ENCODE measurements at regions not wholly inside any gene's neighbourhood (a gene's known extent, or its start where the extent isn't known, plus 50 kb on each side); places are given as distances from the start of the nearest gene placed in this dataset.

- Histone ChIP-seq H3K36me3 (ENCODE audit: control insufficient read depth, insufficient read depth, low read length) (no peaks in the 10 kb centered on the region), H2BK20ac (ENCODE audit: low read depth, low read length) (no peak overlapping the region; the same call in 1 of the 2 replicates), H3K14ac (replicated peaks; ENCODE audit: low read depth, low read length) (no peak overlapping the region), H2AK5ac (ENCODE audit: low read depth, low read length) (no peak overlapping the region), H4K91ac (ENCODE audit: insufficient read depth, low read depth, low read length) (no peak overlapping the region), H4K20me1 (ENCODE audit: insufficient read depth, low read length) (no peaks in the 10 kb centered on the region), H3K9me1 (ENCODE audit: insufficient read depth, low read length) (peaks cover 16% of the 10 kb centered on the region), H3K56ac (ENCODE audit: extremely low read depth, insufficient read depth, low read length) (no peak overlapping the region), H4K5ac (ENCODE audit: low read depth, low read length) (no peak overlapping the region), H2AK9ac (replicated peaks; ENCODE audit: low read depth, low read length, poor library complexity) (no peak overlapping the region), H3K4ac (ENCODE audit: low read depth, low read length) (no peak overlapping the region), H3K4me1 (ENCODE audit: control insufficient read depth, insufficient read depth, low read length) (peaks cover 8% of the 10 kb centered on the region), H3K4me2 (ENCODE audit: low read depth, low read length) (no peak overlapping the region), H3K9me3 (ENCODE audit: control insufficient read depth, insufficient read depth, low read length) (peaks cover 5% of the 10 kb centered on the region; the same call in 1 of the 2 replicates), H4K8ac (ENCODE audit: low read depth in 2 of 2, low read length in 2 of 2) (no peak overlapping the region), H3K9ac (ENCODE audit: low read depth, low read length) (no peak overlapping the region), H3K27me3 (ENCODE audit: control insufficient read depth, insufficient read depth, low read length) (no peaks in the 10 kb centered on the region), H3K18ac (ENCODE audit: low read depth, low read length) (no peak overlapping the region), H2BK5ac (ENCODE audit: low read depth, low read length, poor library complexity, severe bottlenecking) (no peak overlapping the region), H2BK15ac (ENCODE audit: low read depth, low read length) (no peak overlapping the region), H3K4me3 (ENCODE audit: insufficient read depth, low read depth, low read length) (no peak overlapping the region), H2AFZ (replicated peaks; ENCODE audit: low read length, poor library complexity) (no peak overlapping the region), H3K23ac (ENCODE audit: low read depth, low read length) (no peak overlapping the region), H3K27ac (ENCODE audit: insufficient read depth, low read length) (no peak overlapping the region), H2BK120ac (ENCODE audit: low read depth, low read length) (no peak overlapping the region), H3K79me1 (ENCODE audit: low read depth in 1 of 2, low read length in 2 of 2) (0 out of 4 replicates have a peak, but pooled peaks cover 0 to 1% of the 10 kb centered on the region in 2 experiments)
- DNase-seq (no peak), ATAC-seq (ENCODE audit: low read depth) (no peak)
- no TSS peak for BruUV-seq (replicated peaks)
- no peak for TF ChIP-seq ELK1 (IDR thresholded peaks at IDR 0.05; ENCODE audit: borderline replicate concordance, low read depth, low read length)
- dilution Hi-C loops (cut with HindIII; ENCODE audit: low sequenced_read_pairs, unreplicated experiment) (no loop called here), in situ Hi-C loops (cut with MboI; ENCODE audit: low sequenced_read_pairs) (no loop called here), intact Hi-C loops (cut with micrococcal nuclease) (no loop called here)
- POLR2A ChIA-PET (ENCODE audit: unreplicated experiment): no interaction called here
- CTCF ChIA-PET: no interaction called here
- WGBS, 2 experiments (ENCODE audit: extremely low coverage in 2 of 2, insufficient read length in 1 of 2): no CpG with 5 or more reads among the region's 6 CpGs
Measured at GRCh38 chr3:43196721-43197120, 89.6 kb upstream of the SNRK start.

Measured in IMR-90 (cell line).